ENCODE measurements at regions not wholly inside any gene's neighbourhood (a gene's known extent, or its start where the extent isn't known, plus 50 kb on each side); places are given as distances from the start of the nearest gene placed in this dataset.
"Not testable (repeated sequence)": the region's sequence is repeated elsewhere in the genome, so short reads cannot be mapped to it uniquely, and the experiment has no call there.

DNA sequence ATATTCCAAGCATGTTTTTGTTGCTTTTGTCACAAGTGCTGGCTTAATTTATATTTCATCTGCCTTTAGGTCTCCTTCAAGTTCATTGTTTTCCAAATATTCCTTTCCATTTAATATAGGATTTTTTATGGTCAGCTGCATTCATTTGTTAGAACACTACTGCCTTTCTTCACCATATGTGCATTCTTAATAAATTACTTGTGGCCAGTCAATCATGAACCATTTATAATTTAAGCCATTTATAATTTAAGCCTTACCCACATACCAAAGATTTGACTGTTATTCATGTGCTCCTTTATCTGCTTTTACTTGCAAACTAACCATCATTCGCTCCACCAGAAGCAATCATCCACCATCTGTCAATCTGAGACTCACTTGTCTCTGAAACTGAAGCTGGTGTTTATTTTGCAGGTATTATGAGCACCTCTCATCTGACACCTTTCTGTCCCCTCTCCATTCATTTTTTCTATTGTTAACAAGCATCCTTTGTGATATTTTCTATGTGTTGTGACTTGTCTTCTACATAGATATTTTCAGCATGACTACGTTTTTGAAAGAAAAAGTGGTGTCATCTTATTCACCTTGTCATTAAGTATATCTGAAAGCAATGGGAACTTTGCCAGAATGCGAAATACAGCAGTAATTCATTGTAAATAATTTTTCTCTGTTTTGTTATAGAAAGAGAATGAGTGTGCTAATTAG, 786.8 kb downstream of the KCNJ3 start:
- no peak for DNase-seq (ENCODE audit: low read depth, low spot score)
- no peak overlapping the region for H3K27ac ChIP-seq

DNA sequence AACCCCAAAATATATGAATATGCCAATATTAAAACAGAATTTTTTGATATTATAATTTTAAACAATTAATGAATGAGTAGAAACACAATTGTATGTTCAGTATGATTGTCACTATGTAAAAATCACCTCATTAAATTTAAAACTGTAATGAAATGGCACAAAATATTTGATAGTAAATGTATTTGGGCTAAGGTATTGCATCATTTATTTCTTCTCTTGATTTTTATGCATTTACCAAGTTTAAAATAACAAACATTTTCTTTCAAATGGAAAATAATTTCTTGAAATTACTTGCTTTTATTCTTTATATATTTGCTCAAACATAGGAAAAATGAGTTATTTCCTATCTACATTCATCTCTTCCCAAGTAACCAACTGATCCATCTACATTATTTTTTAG, 782.6 kb downstream of the KCNJ3 start:
- no peak for DNase-seq (ENCODE audit: low read depth, low spot score)
- no peak overlapping the region for H3K27ac ChIP-seq

DNA sequence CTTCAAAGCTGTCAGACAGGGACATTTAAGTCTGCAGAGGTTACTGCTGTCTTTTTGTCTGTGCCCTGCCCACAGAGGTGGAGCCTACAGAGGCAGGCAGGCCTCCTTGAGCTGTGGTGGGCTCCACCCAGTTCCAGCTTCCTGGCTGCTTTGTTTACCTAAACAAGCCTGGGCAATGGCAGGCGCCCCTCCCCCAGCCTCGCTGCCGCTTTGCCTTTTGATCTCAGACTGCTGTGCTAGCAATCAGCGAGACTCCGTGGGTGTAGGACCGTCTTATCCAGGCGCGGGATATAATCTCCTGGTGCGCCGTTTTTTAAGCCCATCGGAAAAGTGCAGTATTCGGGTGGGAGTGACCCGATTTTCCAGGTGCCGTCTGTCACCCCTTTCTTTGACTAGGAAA, 773.5 kb downstream of the KCNJ3 start:
- DNase-seq (ENCODE audit: low read depth, low spot score); H3K27ac ChIP-seq: not testable (repeated sequence)

DNA sequence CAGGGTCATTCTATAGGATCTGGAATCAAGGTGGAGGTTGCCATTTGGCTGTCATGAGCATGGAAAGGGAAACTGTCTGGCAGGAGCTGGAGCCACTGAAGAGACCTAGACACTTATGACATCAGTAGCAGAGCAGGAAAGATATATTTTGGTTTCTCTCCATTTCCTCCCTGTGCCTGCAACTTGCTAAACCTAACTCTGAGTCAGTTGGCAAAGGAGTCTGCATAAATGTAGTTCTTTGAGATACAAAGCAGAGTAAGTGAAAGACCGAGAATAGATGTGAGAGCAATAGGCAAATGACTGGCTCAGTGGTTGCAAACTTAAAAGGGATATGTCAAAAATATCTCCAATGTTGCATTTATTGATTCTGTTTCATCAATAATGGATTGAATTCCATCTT, 757.7 kb downstream of the KCNJ3 start:
- DNase-seq (ENCODE audit: low read depth, low spot score), result no peak
- no peak overlapping the region for H3K27ac ChIP-seq

DNA sequence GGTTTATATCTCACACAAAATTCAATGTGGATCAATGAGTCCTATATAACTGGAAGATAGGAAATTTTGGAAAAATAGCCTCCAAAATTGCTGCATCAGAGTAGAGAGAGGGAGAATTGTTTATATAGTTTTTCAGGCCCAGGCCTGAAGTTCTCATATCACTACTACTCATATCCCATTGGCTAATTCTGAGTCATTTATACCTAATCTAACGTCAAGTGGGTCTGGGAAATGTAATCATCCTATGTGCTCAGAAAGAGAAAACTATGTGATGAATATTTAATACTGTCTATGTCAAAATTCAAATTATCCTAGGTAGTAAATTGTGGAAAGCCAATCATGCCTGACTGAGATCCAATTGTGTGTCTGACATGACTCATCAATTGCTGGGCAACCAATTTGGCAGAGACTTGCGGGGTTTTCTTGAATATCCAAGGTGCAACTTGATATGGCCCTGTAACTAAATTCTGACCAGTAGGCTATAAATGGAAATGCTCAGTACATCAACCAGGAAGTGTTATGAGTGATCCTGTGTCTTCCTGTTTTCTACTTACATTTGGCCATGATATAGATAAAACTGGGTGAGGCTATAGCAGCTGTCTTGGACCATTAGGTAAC, 744.4 kb downstream of the KCNJ3 start:
- H3K27ac ChIP-seq, result peak overlapping the region; percentile 14
- DNase-seq (ENCODE audit: low read depth, low spot score), result peak; percentile 44

DNA sequence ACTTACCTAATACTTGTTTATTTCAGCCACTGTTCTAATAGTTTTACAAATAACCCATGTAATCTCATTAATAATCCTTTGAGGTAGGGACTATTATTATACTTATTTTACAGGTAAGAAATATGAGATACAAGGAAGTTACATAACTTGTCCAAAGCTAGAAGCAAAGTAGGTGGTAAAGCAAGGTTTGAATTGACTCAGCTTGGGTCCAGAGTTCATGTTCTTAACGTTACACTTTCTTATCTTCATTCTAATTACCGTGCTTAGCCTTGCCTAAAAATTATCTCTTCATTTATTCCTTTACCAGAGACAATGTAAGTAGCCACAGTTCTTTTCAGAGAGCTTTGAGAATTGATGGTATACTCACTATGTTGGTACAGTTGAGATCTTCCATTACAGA, 743.6 kb downstream of the KCNJ3 start:
- no peak for DNase-seq (ENCODE audit: low read depth, low spot score)
- H3K27ac ChIP-seq, result no peak overlapping the region

DNA sequence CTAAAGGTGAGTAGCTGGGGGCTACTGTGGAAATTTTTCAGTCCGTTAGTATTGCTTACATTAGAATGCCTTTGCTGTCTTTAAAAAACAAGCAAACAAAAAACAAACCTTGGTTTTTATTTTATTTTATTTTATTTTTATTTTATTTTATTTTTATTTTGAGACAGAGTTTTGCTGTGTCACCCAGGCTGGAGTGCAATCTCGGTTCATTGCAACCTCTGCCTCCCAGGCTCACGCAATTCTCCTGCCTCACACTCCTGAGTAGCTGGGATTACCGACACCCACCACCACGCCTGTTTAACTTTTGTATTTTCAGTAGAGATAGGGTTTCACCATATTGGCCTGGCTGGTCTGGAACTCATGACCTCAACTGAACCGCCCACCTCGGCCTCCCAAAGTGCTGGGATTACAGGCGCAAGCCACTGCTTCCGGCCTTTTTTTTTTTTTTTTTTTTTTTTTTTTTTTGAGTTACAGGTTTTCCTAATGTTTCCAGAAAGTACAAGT, 732.6 kb downstream of the KCNJ3 start:
- no peak overlapping the region for H3K27ac ChIP-seq
- no peak for DNase-seq (ENCODE audit: low read depth, low spot score)

DNA sequence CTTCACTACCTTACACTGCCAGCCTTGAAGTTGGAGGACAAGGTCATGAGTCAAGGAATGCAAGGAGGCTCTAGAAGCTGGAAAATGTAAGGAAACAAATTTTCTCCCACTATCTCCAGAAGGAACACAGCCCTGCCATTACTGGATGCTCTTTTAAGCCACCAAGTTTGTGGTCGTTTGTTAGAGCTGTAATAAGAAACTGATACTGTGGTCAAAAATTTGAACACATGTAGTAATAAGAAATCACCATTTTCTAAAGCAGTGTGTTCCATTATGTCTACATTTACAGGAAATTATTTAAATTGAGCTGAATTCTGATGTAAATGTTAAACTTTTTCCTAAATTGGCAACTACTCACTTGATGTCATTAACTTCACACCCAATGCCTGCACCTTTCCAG, 729.0 kb downstream of the KCNJ3 start:
- no peak overlapping the region for H3K27ac ChIP-seq
- no peak for DNase-seq (ENCODE audit: low read depth, low spot score)

DNA sequence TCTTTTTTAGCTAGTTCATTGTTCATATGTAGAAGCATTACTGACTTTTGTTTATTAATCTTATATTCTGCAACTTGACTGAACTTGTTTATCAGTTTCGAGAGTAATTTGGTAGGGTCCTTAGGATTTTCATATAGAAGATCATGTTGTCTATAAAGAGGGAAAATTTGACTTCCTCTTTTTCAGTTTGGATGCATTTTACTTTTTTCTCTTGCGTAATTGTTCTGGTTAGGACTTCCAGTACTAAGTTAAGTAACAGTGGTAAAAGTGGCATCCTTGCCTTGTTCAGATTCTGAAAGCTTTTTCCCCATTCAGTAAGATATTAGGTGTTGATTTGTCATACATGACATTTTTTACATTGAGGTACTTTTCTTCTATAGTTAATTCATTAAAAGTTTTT, 726.0 kb downstream of the KCNJ3 start:
- no peak overlapping the region for H3K27ac ChIP-seq
- no peak for DNase-seq (ENCODE audit: low read depth, low spot score)

DNA sequence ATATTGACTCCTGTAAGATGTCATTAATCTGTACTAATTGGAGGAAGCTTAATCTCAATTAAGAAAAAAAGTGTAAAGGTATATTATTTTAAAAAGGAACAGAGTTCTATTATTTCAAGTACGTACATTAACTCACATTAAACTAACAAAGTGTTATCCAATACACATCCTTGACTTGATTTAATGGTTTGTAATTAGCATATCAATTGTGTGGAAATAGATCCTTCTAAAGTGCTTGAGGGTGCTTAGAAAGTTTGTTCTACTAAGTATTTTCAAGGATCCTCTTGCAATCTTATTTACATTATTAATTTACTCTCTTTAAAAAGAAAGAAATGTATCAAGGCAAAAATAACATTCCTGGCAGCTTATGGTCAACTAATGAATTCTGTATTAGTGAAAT, 720.3 kb downstream of the KCNJ3 start:
- DNase-seq (ENCODE audit: low read depth, low spot score), result no peak
- no peak overlapping the region for H3K27ac ChIP-seq

DNA sequence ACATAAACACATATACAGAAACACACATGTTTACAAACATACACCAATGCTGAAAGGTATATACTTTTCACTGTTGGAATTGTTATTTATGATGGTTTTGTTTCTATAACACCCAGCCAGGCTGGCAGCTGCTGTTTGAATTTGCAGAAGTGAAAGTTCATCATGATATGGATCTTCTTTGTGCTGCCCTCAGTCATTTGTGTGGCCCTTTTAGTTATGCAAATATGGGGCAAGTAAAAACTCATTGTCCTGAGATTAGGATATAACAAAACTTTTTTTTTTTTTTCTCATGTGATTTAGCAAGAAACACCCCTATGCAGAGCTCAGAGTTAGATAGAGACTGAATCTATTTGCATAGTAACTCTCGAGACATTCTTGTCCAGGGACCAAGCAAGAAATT, 714.1 kb downstream of the KCNJ3 start:
- no peak overlapping the region for H3K27ac ChIP-seq
- no peak for DNase-seq (ENCODE audit: low read depth, low spot score)

DNA sequence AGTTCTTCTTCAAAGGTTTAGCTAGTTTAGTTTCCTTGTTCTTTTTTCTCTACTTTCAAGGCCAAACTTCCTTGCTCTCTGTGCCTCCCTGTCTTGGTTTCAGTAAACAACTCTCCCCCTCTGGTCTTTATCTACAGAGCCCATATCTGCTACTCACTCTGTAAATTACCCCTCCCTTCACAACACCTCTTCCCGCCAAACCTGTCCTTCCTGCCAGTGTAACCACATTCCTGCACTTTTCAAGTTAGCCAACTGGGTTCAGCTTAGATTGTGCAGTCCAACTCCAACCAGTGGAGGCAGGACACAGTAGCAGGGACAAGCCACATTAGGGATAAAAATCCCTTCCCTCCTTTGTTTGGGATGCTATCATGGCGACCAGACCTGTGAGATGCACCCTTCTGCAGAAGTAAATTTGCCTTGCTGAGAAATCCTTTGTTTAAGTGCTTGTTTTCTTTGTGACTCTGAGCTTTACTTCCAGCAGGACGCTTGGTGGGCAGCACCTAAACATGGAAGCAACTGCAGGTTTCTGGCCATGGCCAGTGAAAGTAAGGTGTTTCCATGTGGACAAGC, 706.0 kb downstream of the KCNJ3 start:
- DNase-seq (ENCODE audit: low read depth, low spot score), result no peak
- H3K27ac ChIP-seq, result no peak overlapping the region

DNA sequence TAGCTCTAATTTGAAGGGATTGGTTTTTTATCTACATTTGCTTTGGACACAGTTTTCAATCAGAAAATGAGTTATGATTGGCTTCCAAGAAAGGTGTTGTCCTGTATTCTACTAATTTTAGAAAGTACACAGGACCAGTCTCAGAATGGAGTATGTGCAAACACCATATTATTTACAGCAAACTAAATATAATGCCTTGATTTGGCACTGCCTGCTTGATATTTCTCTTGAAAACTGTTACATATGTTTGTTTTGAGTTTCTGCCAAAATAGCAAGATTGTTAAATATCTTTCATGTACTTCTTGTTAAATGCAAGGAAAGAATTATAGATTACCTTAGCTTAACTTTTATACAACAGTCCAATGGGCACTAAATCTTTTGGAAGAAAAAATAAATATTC, 694.9 kb downstream of the KCNJ3 start:
- no peak overlapping the region for H3K27ac ChIP-seq

DNA sequence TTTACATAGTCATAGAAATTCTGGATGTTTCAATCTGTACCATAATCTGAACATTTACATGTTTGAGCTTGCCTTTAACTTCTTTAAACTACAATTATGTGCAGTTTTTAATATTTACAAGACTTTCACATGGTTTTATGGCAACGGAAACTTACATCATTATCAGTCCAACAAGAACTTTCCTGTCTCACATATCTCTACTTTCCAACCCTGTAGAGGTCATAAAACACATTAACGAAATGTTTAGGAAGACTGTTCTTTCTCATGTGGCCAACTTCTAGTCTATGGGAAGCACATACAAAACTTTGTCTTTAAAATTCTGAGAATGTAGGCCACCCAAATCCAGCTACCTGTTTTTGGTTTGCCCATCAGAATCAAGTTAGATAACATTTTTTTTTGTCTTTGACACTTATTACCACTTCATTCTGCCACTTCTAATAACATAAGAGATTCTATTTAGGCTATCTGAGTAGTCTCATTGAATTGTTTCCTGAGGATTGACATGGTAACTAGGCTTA, 693.2 kb downstream of the KCNJ3 start:
- H3K27ac ChIP-seq, result no peak overlapping the region
- DNase-seq (ENCODE audit: low read depth, low spot score), result no peak

More for the DNA sequence above, 694.9 kb downstream of the KCNJ3 start:
- no peak for DNase-seq (ENCODE audit: low read depth, low spot score)

DNA sequence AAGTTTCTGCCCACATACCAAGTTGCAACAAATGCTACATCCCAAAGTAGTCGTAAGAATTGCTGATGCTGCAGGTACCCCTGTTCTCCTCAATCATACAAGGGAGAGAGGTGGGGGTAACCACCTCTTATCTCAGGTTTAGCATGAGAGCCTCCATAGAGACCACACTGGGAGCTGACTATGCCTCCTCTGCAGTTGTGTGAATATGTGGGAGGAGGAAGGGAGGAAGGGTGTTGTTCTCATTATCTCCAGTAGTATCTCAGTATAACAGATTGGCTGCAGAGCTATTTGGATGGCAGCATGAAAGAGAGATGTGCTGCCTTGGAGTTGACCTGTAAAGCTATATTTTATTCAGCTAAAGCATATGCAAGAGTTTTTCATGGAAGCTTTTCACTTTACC, 690.7 kb downstream of the KCNJ3 start:
- no peak for DNase-seq (ENCODE audit: low read depth, low spot score)
- H3K27ac ChIP-seq, result no peak overlapping the region

DNA sequence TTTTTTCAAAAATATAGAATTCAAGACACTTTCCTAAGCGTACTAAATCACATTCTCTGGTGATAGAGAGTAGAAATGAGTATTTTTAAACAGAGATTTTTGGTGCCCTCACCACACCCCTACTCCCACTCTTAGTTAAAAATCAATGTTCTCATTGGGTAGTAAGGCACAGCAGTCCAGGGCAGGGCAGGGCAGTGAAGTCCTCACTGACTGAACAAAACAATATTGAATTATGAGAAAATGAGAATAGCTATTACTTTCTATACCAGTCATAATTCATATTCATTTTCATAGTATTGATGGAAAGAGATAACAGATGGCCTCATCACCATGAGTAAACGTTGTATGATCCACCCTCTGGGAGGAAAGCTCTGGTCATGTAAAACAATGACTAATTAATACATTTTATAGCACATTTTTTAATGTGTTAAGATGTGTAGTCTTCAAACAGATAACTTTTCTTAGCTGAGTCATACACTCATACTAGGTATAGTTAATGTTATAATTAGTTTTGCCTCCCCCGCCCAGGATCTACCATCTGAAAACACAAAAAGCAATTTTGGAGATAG, 686.1 kb downstream of the KCNJ3 start:
- DNase-seq (ENCODE audit: low read depth, low spot score), result no peak
- H3K27ac ChIP-seq, result no peak overlapping the region

DNA sequence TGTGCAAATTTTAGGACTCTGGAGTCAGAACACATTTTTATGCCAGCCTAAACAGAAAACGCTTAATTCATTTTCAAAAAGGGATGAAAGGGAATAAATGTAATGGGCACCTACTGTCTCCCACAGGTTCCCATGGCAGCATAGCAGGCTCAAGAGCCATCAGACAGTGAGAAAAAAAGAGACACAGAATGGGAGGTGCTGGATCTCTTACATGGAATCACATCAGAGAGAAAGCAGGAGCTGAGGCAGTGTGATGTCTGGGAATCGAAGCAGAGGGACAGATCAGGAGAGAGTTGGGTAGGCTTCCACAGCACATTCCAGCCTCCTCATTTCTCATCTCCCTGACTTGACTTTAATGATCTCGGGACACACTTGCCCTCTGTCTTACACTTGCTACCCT, 684.3 kb downstream of the KCNJ3 start:
- no peak overlapping the region for H3K27ac ChIP-seq
- DNase-seq (ENCODE audit: low read depth, low spot score), result no peak

DNA sequence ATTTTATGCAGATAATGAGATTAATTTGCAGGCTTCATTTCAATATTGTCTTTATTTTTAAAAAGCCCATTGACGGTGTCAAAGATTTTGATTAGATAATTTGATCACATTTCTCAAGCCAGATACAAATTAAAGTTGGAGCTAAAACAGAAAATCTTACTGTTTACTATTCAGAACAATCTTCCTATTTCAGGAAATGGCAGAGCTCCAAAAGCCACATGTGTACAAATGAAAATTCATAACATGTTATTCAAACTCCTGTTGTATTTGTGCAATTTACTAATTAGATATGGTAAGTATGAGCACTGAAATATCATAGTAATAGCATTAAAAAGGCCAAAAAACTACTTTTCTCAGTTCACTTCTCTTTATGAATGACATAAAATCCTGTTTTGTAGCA, 682.9 kb downstream of the KCNJ3 start:
- H3K27ac ChIP-seq, result no peak overlapping the region
- DNase-seq (ENCODE audit: low read depth, low spot score), result no peak

DNA sequence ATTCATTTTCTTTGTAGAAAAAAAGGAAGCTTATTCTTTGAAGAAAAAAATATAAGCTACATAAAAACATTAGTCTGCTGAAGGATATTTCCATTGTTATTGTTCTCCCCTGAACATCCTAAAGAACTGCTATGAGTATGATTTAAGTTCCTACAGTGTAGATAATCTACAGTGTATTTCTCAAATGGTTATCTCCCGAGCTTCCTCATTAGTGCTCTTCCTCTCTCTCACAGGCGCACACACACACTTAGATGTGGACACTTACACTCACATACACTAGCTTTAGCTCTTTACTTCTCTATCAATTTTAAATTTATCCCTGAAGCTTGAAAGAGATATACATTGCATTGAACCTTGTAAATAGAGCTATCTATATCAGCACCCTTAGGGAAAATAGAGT, 681.0 kb downstream of the KCNJ3 start:
- no peak for DNase-seq (ENCODE audit: low read depth, low spot score)
- H3K27ac ChIP-seq, result no peak overlapping the region

DNA sequence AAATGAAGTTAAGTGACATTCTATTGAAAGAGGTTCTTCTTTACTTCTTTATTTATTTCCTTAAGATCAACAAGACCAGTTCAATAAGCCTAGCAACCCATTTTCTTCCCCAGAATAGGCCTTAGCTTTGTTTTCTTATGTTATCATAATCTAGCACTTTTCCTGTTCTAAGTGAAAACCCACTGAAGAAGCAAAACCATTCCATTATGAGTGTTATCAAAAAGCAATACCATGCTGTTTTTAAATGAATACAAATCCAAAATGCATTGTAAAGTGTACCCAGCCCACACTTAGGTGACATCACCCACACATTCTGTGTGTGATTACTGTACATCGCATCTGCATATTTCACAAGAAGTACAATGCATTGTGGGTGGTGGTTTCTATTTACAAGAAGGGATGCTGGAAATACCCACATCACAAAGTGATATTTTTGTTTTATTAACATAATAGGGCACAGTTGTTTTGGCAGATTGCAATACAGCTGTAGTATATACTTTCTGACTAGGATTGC, 679.5 kb downstream of the KCNJ3 start:
- DNase-seq (ENCODE audit: low read depth, low spot score), result peak; percentile 6
- no peak overlapping the region for H3K27ac ChIP-seq

DNA sequence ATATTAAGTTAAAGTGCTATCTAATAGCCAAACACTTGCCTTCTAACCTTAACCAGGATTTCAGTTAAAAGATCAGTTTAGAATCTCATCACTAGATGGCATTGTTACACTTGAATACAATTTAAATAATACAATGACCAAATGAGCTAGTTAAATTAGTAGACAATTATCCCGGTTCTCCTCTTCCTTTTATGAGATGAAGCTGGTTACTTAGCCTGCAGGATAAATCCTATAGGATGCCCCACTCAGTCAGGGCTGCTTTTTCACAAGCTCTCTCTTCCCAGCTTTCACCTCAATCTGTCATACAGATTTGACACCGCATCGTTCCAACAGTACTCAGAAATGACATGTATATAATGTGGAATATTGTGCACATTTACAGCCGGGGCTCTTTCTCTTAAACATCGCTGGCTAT, 678.8 kb downstream of the KCNJ3 start:
- no peak overlapping the region for H3K27ac ChIP-seq
- no peak for DNase-seq (ENCODE audit: low read depth, low spot score)
